ENCODE measurements at regions not wholly inside any gene's neighbourhood (a gene's known extent, or its start where the extent isn't known, plus 50 kb on each side); places are given as distances from the start of the nearest gene placed in this dataset.
A peak's percentile ranks its signal among the peaks of the same experiment; 100 is the strongest.
"Not testable (repeated sequence)": the region's sequence is repeated elsewhere in the genome, so short reads cannot be mapped to it uniquely, and the experiment has no call there.

- no peak for DNase-seq
These were observed 134.4 kb upstream of the ASCC3 start for GRCh38 chr6:101015541-101015940.

DNA sequence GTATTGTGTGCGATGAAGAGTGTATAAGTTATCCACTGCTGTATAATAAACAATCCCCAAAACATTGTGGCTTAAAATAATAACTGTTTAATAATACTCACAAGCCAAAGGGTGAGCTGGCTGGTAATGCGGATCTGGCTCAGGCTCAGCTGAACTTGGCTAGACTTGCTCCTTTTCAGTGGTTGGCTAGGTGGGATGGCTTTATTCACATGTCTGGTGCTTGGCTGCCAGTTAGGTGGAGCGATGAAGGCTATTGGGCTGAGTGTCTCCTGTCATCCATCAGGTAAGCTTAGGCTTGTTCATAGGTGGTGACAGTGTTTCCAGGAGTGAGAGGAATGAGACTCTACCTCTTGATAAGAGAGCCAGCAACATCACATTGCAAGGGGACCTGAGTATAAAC, 135.0 kb upstream of the ASCC3 start:
- no peak for DNase-seq

DNA sequence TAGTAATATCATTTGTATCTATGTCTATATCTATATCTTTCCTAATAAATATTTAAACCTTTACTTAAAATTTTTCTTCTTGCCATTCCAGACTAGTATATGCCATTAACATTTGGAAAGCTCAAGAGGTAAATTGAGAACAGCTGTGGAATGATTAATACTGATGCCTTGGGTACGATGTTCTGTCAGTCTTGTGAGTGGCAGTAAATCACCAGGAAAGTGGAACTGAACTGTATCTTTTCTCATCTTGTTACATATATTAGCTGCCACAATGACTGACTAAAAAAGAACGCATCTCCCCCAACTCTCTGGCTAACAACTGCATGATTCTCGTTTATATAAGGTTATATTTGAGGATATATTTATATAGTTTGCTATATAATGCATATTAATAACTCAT, 137.0 kb upstream of the ASCC3 start:
- no peak for DNase-seq

GRCh38 chr6:101021504-101021903, 140.4 kb upstream of the ASCC3 start:
- DNase-seq, result no peak

- DNase-seq, result no peak
These were observed 161.8 kb upstream of the ASCC3 start for GRCh38 chr6:101042966-101043365.

DNA sequence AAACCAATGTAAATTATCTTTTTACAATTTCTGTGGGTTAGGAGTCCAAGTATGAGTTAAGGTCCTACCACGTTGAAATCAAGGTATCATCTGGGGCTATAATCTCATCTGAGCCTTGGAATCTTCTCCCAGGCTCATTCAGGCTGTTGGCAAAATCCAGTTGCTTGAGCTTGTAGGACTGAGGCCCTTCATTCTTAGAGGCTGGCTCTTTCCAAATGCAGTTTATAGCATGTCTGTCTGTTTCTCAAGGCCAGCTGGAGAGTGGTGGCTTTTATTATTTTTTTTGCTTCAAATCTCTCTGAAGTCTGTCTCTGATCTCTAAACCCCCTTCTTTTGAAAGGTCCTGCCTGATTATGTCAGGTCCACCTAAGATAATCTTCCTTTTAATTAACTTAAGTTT, 177.2 kb upstream of the ASCC3 start:
- no peak for DNase-seq

DNA sequence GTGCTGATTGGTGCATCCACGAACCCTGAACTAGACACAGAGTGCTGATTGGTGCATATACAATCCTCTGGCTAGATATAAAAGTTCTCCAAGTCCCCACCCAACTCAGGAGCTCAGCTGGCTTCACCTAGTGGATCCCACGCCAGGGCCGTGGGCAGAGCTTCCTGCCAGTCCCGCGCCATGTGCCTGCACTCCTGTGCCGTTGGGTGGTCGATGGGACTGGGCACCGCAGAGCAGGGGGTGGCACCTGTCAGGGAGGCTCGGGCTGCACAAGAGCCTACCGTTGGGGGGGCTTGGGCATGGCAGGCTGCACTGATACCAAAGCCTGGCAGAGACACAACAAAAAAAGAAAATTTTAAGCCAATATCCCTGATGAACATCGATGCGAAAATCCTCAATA, 185.4 kb upstream of the ASCC3 start:
- DNase-seq, result no peak

- DNase-seq, result peak; percentile 1
These were observed 188.2 kb upstream of the ASCC3 start for GRCh38 chr6:101069191-101069795.

GRCh38 chr6:101070044-101070608, 189.0 kb upstream of the ASCC3 start:
- no peak for DNase-seq

DNA sequence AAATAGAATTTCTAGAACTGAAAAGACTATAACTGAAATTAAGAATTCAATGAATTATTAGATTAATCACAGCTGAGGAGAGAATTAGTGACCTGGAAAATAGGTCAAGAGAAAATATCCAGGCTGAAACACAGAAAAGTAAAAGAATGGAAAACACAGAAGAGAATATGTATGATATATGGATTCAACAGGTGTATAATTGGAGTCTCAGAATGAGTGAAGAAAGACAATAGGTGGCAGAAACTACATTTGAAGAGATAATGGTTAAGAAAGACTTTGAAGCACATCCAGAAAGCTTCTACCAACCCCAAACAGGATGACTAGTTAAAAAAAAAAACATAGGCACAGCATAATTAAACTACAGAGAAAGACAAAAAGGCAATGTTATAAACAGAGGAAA, 196.2 kb upstream of the ASCC3 start:
- DNase-seq, result no peak

DNA sequence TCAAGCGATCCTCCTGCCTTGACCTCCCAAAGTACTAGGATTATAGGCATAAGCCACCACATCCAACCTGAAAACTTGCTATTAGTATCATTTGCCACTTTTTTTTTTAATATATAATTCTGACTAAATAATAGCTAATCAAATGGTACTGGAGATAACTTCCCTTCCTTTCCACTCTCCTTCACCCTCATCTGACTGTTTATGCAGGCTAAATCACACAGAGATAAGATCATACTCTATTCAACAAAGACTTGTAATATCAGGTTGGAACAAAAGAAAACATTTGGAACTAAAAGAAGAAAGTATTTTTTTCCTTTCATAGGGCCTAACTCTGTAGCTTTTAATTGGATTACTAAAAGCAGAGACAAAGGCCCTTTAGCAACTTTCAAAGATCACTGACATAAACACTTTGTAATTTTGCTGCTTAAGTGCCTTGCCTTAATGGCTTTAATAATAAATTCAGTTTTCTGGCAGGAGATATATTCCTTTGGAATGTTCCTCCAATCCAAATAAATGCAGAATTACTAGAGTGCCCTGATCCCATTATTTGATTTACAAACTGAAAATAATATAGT, 198.7 kb upstream of the ASCC3 start:
- DNase-seq, result no peak

DNA sequence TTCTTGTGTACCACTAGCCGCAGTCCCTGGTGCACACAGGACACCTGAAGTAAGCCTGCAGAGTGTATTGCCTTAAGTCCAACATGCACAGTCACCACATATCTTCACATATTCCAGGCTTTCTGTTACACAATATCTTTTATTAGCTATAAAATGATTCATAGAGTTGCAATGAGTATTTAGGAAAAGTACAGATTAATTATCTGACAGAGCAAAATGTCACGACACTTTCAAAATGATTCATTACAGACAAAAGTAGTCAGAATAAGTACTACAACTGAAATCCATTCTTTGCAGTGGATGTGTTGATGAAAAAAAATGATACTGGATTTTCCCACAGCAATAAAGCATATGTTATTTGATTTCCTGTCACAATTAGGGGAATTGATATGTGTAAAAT, 199.5 kb upstream of the ASCC3 start:
- DNase-seq, result peak; percentile 69

GRCh38 chr6:101083533-101084175, 202.5 kb upstream of the ASCC3 start:
- DNase-seq, result peak; percentile 82

DNA sequence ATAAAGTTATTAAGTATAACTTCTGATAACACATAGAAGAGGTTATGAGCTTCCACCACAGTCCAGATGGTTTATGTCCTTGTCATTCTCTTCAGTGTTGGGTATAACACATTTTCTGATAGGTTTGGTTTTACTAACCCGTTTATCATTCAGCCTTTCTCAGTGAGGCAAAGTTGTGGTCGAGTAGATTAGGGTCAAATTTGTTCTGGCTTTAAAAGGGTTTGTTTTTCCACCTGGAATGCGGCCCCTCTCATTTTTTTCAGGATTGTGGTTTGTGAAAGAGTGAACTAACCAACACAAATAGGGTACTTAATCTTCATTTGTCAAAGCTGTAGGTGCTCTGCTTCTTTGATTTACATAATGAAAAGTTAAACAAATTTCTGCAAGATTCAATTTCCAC, 204.2 kb upstream of the ASCC3 start:
- peak; percentile 16 for DNase-seq

- no peak for DNase-seq
These were observed 205.3 kb upstream of the ASCC3 start for GRCh38 chr6:101086473-101086872.

- DNase-seq, result no peak
These were observed 207.5 kb upstream of the ASCC3 start for GRCh38 chr6:101088594-101088993.

DNA sequence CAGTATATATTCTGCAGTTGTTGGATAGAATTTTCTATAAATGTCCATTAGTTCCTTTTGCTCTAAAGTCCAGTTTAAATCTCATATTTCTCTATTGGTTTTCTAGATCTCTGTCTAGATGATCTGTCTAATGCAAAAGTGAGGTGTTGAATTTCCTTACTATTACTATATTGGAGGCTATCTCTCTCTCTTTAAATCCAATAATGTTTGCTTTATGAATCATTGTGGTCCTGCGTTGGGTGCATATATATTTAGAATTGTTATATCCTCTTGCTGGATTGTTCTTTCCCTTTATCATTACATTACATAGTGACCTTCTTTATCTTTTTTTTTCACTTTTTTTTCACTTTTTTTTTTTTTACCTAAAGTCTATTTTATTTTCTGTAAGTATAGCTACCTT, 208.5 kb upstream of the ASCC3 start:
- DNase-seq, result no peak

DNA sequence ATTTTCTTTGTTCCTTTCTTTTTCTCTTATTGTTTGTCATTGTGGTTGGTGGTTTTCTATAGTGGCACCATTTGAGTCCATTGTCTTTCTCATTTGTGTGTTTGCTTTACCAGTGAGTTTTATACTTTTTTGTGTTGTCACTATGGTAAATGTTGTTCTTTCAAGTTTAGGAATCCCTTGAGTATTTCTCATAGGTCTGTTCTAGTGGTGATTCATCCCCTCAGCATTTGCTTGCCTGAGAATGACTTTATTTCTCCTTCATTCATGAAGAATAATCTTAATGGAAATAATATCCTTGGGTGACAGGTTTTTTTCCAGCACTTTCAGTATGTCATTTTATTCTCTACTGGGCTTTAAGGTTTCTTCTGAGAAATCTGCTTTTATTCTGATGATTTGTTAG, 209.2 kb upstream of the ASCC3 start:
- peak; percentile 14 for DNase-seq

DNA sequence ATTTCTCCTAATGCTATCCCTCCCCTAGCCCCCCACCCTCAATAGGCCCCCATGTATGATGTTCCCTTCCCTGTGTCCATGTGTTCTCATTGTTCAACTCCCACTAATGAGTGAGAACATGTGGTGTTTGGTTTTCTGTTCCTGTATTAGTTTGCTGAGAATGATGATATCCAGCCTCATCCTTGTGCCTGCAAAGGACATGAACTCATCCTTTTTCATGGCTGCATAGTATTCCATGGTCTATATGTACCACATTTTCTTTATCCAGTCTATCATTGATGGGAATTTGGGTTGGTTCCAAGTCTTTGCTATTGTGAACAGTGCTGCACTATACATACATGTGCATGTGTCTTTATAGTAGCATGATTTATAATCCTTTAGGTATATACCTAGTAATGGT, 217.5 kb upstream of the ASCC3 start:
- not testable (repeated sequence) for DNase-seq

DNA sequence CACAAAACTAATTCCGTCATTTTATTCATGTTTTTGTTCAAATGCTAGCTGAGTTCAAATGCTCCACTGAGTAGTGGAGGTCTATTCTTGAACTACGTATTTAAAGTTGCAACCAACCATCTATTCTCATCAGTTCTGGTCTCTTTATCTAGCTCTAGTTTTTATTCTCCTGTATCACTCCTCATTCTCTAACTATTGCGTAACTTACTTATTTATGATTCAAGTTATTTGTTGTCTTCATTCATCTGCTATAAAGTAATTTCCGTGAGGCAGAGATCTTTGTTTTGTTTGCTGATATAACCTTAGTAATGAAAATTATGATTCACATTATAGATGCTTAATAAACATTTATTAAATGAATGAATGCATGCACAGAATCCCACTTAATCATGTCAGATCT, 221.6 kb upstream of the ASCC3 start:
- DNase-seq, result no peak

DNA sequence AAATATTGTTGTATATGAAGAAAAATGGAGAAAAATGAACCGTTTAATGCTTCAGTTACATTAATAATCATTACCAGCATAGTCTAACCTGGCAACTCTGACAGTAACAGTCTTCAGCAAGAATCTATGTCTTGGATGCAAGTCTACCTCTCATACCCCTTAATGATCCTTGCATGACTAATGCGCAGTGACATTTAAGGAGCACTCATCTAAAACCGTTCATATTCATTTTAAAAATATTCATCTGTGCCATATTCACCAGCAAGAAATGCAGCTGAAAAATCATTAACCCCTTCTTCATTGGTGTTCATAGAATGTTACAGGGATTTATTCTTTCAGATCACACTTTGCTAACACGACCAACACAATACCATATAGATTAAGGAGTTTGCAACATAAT, 227.2 kb upstream of the ASCC3 start:
- DNase-seq, result peak; percentile 57

DNA sequence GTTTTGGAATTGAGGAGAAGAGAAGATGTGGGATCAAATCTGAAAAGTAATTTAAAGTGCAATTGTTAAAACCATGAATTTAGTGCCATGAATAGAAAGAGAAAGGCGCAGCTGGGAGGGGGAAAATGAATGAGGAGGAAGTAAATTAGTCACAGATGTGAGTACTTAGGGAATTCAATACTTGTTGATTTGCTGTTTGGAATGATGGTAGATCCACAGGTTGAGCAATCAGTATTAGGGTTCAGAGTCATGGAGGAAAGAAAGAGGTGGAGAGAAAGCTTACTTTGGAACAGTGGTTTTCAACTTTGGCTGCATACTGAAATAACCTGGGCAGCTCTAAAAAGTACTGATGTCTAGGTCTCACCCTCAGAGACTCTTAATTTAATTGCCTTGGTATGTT, 229.7 kb upstream of the ASCC3 start:
- peak; percentile 39 for DNase-seq

- DNase-seq, result no peak
These were observed 232.5 kb upstream of the ASCC3 start for GRCh38 chr6:101113468-101114260.

GRCh38 chr6:101114703-101115102, 233.6 kb upstream of the ASCC3 start:
- DNase-seq, result peak; percentile 39

Data from fibroblast of skin of right biceps (primary cell).